ENCODE measurements at regions not wholly inside any gene's neighbourhood (a gene's known extent, or its start where the extent isn't known, plus 50 kb on each side); places are given as distances from the start of the nearest gene placed in this dataset.

GRCh38 chr2:95734976-95735890 lies 143.4 kb downstream of the TRIM43 start:
- TF ChIP-seq SP4 (IDR thresholded peaks at IDR 0.05; ENCODE audit: low read length), result no peak
- no peak for TF ChIP-seq EP300 (IDR thresholded peaks at IDR 0.05; ENCODE audit: borderline replicate concordance in 1 of 2, low read depth in 2 of 2, low read length in 2 of 2)
- no peak for TF ChIP-seq RFX5 (IDR thresholded peaks at IDR 0.05; ENCODE audit: borderline replicate concordance, low read depth, low read length)
- TF ChIP-seq POLR2A (IDR thresholded peaks at IDR 0.05; ENCODE audit: control extremely low read depth in 1 of 2, low read depth in 2 of 2, low read length in 2 of 2), result no peak
- TF ChIP-seq TEAD4 (IDR thresholded peaks at IDR 0.05; ENCODE audit: low read depth, low read length), result no peak
- TF ChIP-seq RNF2 (IDR thresholded peaks at IDR 0.05; ENCODE audit: borderline replicate concordance, low read depth, low read length, missing control alignments, poor library complexity, severe bottlenecking), result no peak
- no peak for TF ChIP-seq TAF7 (optimal IDR thresholded peaks at IDR 0.05; ENCODE audit: borderline replicate concordance, low read depth, low read length)
- TF ChIP-seq CHD2 (IDR thresholded peaks at IDR 0.05; ENCODE audit: low read length), result no peak
- TF ChIP-seq, protein P1, sequence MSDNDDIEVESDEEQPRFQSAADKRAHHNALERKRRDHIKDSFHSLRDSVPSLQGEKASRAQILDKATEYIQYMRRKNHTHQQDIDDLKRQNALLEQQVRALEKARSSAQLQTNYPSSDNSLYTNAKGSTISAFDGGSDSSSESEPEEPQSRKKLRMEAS (IDR thresholded peaks at IDR 0.05), result no peak
- TF ChIP-seq TAF1 (IDR thresholded peaks at IDR 0.05; ENCODE audit: low read depth, low read length), result no peak
- TF ChIP-seq CEBPB (IDR thresholded peaks at IDR 0.05; ENCODE audit: low read depth, low read length), result no peak
- TF ChIP-seq SAP30 (IDR thresholded peaks at IDR 0.05; ENCODE audit: insufficient read depth, insufficient replicate concordance, low read length), result no peak
- Histone ChIP-seq H3K14ac (ENCODE audit: insufficient read length) (no peak overlapping the region), H3K4me1 (replicated peaks in 1 of 4; ENCODE audit: control insufficient read depth in 3 of 4, insufficient read depth in 4 of 4, low read length in 3 of 4) (no peaks in the 10 kb centered on the region), H4K8ac (ENCODE audit: extremely low read depth, insufficient read depth, low read length) (no peak overlapping the region), H4K20me1 (replicated peaks in 1 of 2; ENCODE audit: control insufficient read depth in 1 of 2, insufficient read depth in 2 of 2, low read length in 2 of 2) (no peaks in the 10 kb centered on the region), H3K23ac (ENCODE audit: insufficient read length) (no peak overlapping the region), H3K4ac (replicated peaks; ENCODE audit: insufficient read length, low read depth, low read length) (no peak overlapping the region), H2BK15ac (ENCODE audit: low read length) (no peak overlapping the region), H3K9me3 (ENCODE audit: insufficient read depth in 2 of 2, low read depth in 1 of 2, low read length in 1 of 2) (peaks cover 42 to 70% of the 10 kb centered on the region in 2 experiments; a peak in 3 of 4 replicates), H2BK5ac (ENCODE audit: low read depth, low read length) (no peak overlapping the region), H3K27me3 (replicated peaks in 1 of 4; ENCODE audit: control insufficient read depth in 3 of 4, extremely low read depth in 1 of 4, insufficient read depth in 3 of 4, low read length in 3 of 4) (no peaks in the 10 kb centered on the region), H3K79me1 (ENCODE audit: low read depth, low read length) (no peaks in the 10 kb centered on the region), H3K18ac (ENCODE audit: extremely low read depth, low read length) (no peak overlapping the region), H3K79me2 (ENCODE audit: control insufficient read depth in 1 of 2, insufficient read depth in 2 of 2, low read length in 2 of 2) (no peaks in the 10 kb centered on the region), H3K27ac (ENCODE audit: low read depth, low read length) (no peak overlapping the region), H2BK12ac (ENCODE audit: low read depth, low read length) (no peak overlapping the region), H3K36me3 (ENCODE audit: control insufficient read depth in 2 of 4, insufficient read depth in 4 of 4, low read length in 3 of 4) (no peaks in the 10 kb centered on the region), H2BK120ac (replicated peaks; ENCODE audit: low read depth, low read length) (no peak overlapping the region), H3K56ac (replicated peaks; ENCODE audit: insufficient read length, low read depth, low read length) (no peak overlapping the region), H2AK5ac (ENCODE audit: low read depth, low read length) (no peak overlapping the region), H2BK20ac (ENCODE audit: low read length) (no peak overlapping the region), H3K23me2 (ENCODE audit: low read depth, low read length) (no peaks in the 10 kb centered on the region), H4K91ac (replicated peaks; ENCODE audit: insufficient read length, low read length) (no peak overlapping the region), H3K4me2 (ENCODE audit: insufficient read depth in 1 of 2, low read depth in 2 of 2, low read length in 2 of 2) (no peak overlapping the region), H3K9ac (replicated peaks in 1 of 4; ENCODE audit: extremely low read depth in 1 of 4, low read depth in 3 of 4, low read length in 3 of 4) (no peak overlapping the region), H2AFZ (ENCODE audit: low read length) (no peak overlapping the region), H4K5ac (ENCODE audit: insufficient read length, low read depth, low read length) (no peak overlapping the region), H3K4me3 (ENCODE audit: extremely low read depth in 1 of 4, insufficient read depth in 2 of 4, low read depth in 3 of 4, low read length in 4 of 4) (no peak overlapping the region)
- CTCF ChIA-PET (ENCODE audit: partially characterized antibody), result no interaction called here
- WGBS, 2 experiments (ENCODE audit: extremely low coverage in 1 of 2, insufficient coverage in 1 of 2, insufficient read length in 1 of 2, insufficient replicate concordance in 2 of 2, low coverage in 1 of 2, low lambda C conversion rate in 2 of 2, missing lambda C conversion rate in 1 of 2), result 71% methylated on average over 8 of the region's 8 CpGs; no CpG with 5 or more reads in 1 of the 2 experiments
- FAIRE-seq, result no peak
- no peak for DNase-seq (ENCODE audit: low read depth in 1 of 2, low spot score in 2 of 2)
- POLR2A ChIA-PET (ENCODE audit: partially characterized antibody), result no interaction called here

Measured in H1 (cell line).